ENCODE measurements at regions not wholly inside any gene's neighbourhood (a gene's known extent, or its start where the extent isn't known, plus 50 kb on each side); places are given as distances from the start of the nearest gene placed in this dataset.

DNA sequence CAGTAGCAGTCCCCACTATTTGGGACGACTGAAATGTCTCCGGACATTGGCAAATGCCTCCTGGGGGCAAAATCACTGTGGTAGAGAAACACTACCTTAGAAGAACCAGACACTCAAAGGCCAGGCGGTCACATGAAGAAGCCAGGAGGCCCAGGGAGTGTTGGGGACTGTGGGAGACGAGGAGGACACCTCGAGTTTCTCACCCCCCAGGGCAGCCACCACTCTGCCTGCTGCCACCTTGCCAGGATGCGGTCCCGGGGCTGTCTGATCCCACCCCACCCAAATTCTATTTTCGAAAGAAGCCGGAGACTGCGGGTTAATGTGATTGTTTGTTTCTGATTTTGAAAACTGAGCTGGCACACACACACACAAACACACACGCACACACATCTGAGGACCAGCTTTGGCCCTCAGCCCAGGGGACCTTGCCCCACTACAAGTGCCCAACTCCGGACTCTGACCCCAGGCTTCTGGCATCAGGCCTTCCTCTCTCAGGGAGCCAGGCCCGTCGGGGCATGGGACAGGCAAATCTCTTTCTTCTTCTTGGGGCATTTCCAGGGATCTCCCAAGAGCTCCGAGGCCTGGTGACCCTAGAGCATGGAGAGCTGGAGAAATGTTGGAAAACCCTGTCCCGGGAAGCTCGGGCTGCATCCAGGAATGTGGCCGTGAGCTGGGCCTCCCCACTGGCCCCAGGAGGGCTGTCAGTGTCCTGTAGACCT is 187.5 kb upstream of the PMEPA1 start:
- TF ChIP-seq, protein P1, sequence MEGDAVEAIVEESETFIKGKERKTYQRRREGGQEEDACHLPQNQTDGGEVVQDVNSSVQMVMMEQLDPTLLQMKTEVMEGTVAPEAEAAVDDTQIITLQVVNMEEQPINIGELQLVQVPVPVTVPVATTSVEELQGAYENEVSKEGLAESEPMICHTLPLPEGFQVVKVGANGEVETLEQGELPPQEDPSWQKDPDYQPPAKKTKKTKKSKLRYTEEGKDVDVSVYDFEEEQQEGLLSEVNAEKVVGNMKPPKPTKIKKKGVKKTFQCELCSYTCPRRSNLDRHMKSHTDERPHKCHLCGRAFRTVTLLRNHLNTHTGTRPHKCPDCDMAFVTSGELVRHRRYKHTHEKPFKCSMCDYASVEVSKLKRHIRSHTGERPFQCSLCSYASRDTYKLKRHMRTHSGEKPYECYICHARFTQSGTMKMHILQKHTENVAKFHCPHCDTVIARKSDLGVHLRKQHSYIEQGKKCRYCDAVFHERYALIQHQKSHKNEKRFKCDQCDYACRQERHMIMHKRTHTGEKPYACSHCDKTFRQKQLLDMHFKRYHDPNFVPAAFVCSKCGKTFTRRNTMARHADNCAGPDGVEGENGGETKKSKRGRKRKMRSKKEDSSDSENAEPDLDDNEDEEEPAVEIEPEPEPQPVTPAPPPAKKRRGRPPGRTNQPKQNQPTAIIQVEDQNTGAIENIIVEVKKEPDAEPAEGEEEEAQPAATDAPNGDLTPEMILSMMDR (IDR thresholded peaks at IDR 0.05; ENCODE audit: borderline replicate concordance, extremely low read depth, insufficient read depth) = no peak
- DNase-seq = no peak
- Histone ChIP-seq H3K4me3 (ENCODE audit: low read length in 3 of 3) (no peak overlapping the region), H3K27me3 (ENCODE audit: control insufficient read depth, insufficient read depth, low read length) (no peaks in the 10 kb centered on the region), H3K4me1 (ENCODE audit: control insufficient read depth in 2 of 3, insufficient read depth in 2 of 3, low read depth in 1 of 3, low read length in 3 of 3) (peaks cover 0 to 15% (median 2%) of the 10 kb centered on the region in 3 donors), H3K36me3 (ENCODE audit: control insufficient read depth in 2 of 3, insufficient read depth in 3 of 3, low read length in 3 of 3) (no peaks in the 10 kb centered on the region), H3K9ac (ENCODE audit: low read length in 3 of 3) (no peak overlapping the region), H3K27ac (ENCODE audit: low read depth in 2 of 2, low read length in 2 of 2) (peak overlapping the region in 1 of 2 donors; percentile 22), H3K9me3 (ENCODE audit: control insufficient read depth in 2 of 3, insufficient read depth in 1 of 3, low read length in 3 of 3) (no peaks in the 10 kb centered on the region)
- FAIRE-seq = no peak
- intact Hi-C loops (cut with DNase I) = no loop called here

DNA sequence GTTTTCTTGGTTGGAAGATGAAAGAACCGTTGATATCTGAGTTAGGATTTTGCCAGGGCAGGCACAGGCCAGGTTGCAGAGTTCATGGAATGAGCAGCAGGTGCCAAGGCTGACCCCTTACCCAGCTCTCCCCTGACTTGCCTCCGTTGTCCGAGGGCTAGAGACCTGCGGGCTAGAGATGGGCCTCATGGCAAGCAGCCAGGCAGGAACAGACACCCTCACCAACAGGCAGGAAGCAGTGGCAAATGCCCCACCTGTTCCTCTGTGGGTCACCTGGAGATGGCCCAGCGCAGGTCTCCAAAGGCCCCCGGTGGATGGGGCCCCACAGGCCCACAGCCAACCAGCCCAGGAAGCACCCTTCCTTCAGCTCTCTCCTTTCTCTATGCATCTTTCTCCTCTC is 186.7 kb upstream of the PMEPA1 start:
- Histone ChIP-seq H3K27ac (ENCODE audit: low read depth in 2 of 2, low read length in 2 of 2) (peak overlapping the region in 1 of 2 donors; percentile 22), H3K9ac (ENCODE audit: low read length in 3 of 3) (no peak overlapping the region), H3K27me3 (ENCODE audit: control insufficient read depth, insufficient read depth, low read length) (no peaks in the 10 kb centered on the region), H3K4me3 (ENCODE audit: low read length in 3 of 3) (no peak overlapping the region), H3K4me1 (ENCODE audit: control insufficient read depth in 2 of 3, insufficient read depth in 2 of 3, low read depth in 1 of 3, low read length in 3 of 3) (peaks cover 0 to 15% (median 2%) of the 10 kb centered on the region in 3 donors), H3K36me3 (ENCODE audit: control insufficient read depth in 2 of 3, insufficient read depth in 3 of 3, low read length in 3 of 3) (no peaks in the 10 kb centered on the region), H3K9me3 (ENCODE audit: control insufficient read depth in 2 of 3, insufficient read depth in 1 of 3, low read length in 3 of 3) (no peaks in the 10 kb centered on the region)
- FAIRE-seq = no peak
- TF ChIP-seq, protein P1 (IDR thresholded peaks at IDR 0.05; ENCODE audit: borderline replicate concordance, extremely low read depth, insufficient read depth) = no peak
- DNase-seq = no peak
- intact Hi-C loops (cut with DNase I) = no loop called here

DNA sequence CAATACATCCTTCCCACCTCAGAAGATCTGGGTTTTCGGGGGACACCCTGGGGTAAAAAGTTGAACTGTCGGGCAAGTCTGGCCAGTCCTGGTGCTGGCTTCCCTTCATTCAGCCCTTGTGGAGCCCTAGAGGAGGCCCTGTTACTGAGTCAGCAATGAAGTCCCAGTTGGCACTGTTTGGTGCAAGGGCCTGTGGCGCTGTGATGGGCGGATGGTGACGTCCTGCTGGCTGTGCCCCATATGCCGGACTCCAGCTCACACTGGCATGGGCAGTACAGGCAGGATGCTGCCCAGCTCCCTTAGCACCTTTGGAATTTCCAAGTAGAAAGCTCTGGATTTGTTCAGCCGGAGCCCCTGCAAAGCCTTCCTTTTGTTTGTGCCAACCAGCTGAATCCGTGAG is 186.2 kb upstream of the PMEPA1 start:
- intact Hi-C loops (cut with DNase I) = no loop called here
- DNase-seq (no peak), FAIRE-seq (no peak)
- H3K4me1 ChIP-seq (ENCODE audit: control insufficient read depth in 2 of 3, insufficient read depth in 2 of 3, low read depth in 1 of 3, low read length in 3 of 3) = peaks cover 0 to 15% (median 2%) of the 10 kb centered on the region in 3 donors
- H3K36me3 ChIP-seq (ENCODE audit: control insufficient read depth in 2 of 3, insufficient read depth in 3 of 3, low read length in 3 of 3) = no peaks in the 10 kb centered on the region
- no peaks in the 10 kb centered on the region for H3K27me3 ChIP-seq (ENCODE audit: control insufficient read depth, insufficient read depth, low read length)
- H3K9me3 ChIP-seq (ENCODE audit: control insufficient read depth in 2 of 3, insufficient read depth in 1 of 3, low read length in 3 of 3) = no peaks in the 10 kb centered on the region
- no peak overlapping the region for H3K4me3 ChIP-seq (ENCODE audit: low read length in 3 of 3)
- no peak overlapping the region for H3K9ac ChIP-seq (ENCODE audit: low read length in 3 of 3)
- H3K27ac ChIP-seq (ENCODE audit: low read depth in 2 of 2, low read length in 2 of 2) = no peak overlapping the region
- TF ChIP-seq, protein P1 (IDR thresholded peaks at IDR 0.05; ENCODE audit: borderline replicate concordance, extremely low read depth, insufficient read depth) = no peak

All from kidney (tissue), 13 donors.